ENCODE measurements at regions not wholly inside any gene's neighbourhood (a gene's known extent, or its start where the extent isn't known, plus 50 kb on each side); places are given as distances from the start of the nearest gene placed in this dataset.

DNA sequence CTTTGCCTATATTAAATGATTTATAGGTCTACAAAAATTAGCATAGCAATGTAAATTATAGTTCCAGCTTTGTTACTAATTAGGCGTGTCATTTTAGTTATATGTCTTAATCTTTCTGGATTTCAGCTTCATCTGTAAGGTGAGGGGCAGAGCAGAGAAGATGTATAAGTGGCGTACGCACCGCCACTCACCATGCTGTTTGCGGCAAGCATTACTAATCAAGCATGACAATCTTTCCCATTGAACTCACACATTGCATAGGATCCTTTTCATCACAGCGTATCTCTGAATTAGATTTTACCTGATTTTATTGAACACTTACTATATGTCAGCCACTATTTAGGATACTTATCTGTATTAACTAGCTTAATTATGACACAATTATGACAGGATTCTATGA is 183.6 kb upstream of the DLGAP1 start:
- no peaks in the 10 kb centered on the region for H3K4me1 Mint-ChIP-seq (ENCODE audit: low read depth)
- peaks cover 12% of the 10 kb centered on the region for H3K9me3 Mint-ChIP-seq
- no peak overlapping the region for H3K27ac Mint-ChIP-seq
- H3K4me3 Mint-ChIP-seq, result no peak overlapping the region
- H3K36me3 Mint-ChIP-seq (ENCODE audit: low read depth), result no peaks in the 10 kb centered on the region
- H3K27me3 Mint-ChIP-seq (ENCODE audit: low read depth), result no peaks in the 10 kb centered on the region

DNA sequence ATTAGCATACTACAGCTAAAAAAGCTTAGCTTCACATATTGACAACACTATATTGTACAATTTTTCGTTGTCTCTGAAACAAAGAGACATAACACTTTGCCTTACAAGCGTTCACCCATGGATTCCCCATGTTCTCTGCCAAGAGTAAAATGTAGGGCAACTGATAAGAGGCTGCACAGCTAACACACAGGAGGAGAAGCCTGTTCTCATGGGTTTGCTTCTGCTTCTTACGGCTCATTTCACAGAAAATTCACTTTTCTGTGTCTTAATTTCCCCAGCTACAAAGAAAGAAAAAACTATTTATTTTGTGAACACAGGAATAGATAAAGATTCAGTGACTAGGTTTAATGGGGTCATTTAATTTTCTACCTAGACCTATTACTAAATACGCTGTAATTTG is 182.8 kb upstream of the DLGAP1 start:
- Mint-ChIP-seq H3K27ac (no peak overlapping the region), H3K9me3 (peaks cover 9% of the 10 kb centered on the region), H3K4me3 (no peak overlapping the region), H3K27me3 (ENCODE audit: low read depth) (no peaks in the 10 kb centered on the region), H3K4me1 (ENCODE audit: low read depth) (no peaks in the 10 kb centered on the region), H3K36me3 (ENCODE audit: low read depth) (no peaks in the 10 kb centered on the region)

- Mint-ChIP-seq H3K9me3 (peaks cover 12% of the 10 kb centered on the region), H3K36me3 (ENCODE audit: low read depth) (no peaks in the 10 kb centered on the region), H3K27me3 (ENCODE audit: low read depth) (no peaks in the 10 kb centered on the region), H3K27ac (no peak overlapping the region), H3K4me3 (no peak overlapping the region), H3K4me1 (ENCODE audit: low read depth) (no peaks in the 10 kb centered on the region)
Observed at GRCh38 chr18:4636967-4637366, 181.9 kb upstream of the DLGAP1 start.

- H3K27me3 Mint-ChIP-seq (ENCODE audit: low read depth), result no peaks in the 10 kb centered on the region
- no peaks in the 10 kb centered on the region for H3K36me3 Mint-ChIP-seq (ENCODE audit: low read depth)
- H3K27ac Mint-ChIP-seq, result no peak overlapping the region
- H3K4me3 Mint-ChIP-seq, result no peak overlapping the region
- no peaks in the 10 kb centered on the region for H3K4me1 Mint-ChIP-seq (ENCODE audit: low read depth)
- peaks cover 19% of the 10 kb centered on the region for H3K9me3 Mint-ChIP-seq
Observed at GRCh38 chr18:4631239-4631638, 176.1 kb upstream of the DLGAP1 start.

DNA sequence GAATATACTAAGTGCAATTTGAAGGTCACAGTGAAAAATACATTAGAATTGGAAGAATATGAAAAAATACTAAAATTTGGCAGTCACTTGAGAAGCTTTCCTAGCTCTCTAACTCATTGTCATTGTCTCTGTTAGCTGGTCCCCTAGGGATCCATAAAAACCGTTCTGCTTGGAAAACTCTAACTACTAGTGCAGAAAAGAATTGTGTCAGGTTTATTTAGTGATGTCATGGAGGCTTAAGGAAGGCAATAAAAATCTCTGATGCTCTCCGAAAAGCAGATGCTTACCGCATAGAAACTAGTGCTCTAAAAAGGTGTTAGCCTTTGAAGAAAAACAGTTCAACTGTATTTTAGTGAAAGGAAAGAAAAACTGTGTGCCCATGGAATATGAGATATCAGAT is 150.1 kb upstream of the DLGAP1 start:
- Mint-ChIP-seq H3K36me3 (ENCODE audit: low read depth) (no peaks in the 10 kb centered on the region), H3K27ac (no peak overlapping the region), H3K27me3 (ENCODE audit: low read depth) (no peaks in the 10 kb centered on the region), H3K9me3 (peaks cover 2% of the 10 kb centered on the region), H3K4me1 (ENCODE audit: low read depth) (no peaks in the 10 kb centered on the region), H3K4me3 (no peak overlapping the region)

DNA sequence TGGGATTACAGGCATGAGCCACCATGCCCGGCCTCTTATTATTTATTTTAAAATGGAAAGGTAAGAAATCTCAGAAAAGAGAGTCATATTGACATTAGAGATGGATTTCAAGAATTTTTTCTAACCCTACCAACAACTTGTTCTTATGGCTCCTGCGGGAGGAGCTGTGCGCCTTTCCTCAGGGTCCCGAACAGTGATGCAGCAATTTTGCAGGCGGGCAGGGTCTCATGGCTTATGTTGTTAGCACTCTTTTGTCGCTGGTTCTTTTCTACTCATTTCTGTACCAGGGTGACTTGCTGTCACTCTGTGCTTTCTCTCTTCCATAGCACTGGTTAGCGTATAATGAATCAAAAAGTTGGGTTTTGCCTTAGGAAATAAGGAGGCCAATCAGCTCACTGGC is 148.8 kb upstream of the DLGAP1 start:
- H3K9me3 Mint-ChIP-seq, result peaks cover 7% of the 10 kb centered on the region
- H3K4me1 Mint-ChIP-seq (ENCODE audit: low read depth), result no peaks in the 10 kb centered on the region
- no peaks in the 10 kb centered on the region for H3K27me3 Mint-ChIP-seq (ENCODE audit: low read depth)
- no peak overlapping the region for H3K4me3 Mint-ChIP-seq
- no peaks in the 10 kb centered on the region for H3K36me3 Mint-ChIP-seq (ENCODE audit: low read depth)
- H3K27ac Mint-ChIP-seq, result no peak overlapping the region

- Mint-ChIP-seq H3K36me3 (ENCODE audit: low read depth) (no peaks in the 10 kb centered on the region), H3K4me3 (no peak overlapping the region), H3K9me3 (peaks cover 7% of the 10 kb centered on the region), H3K27me3 (ENCODE audit: low read depth) (no peaks in the 10 kb centered on the region), H3K4me1 (ENCODE audit: low read depth) (no peaks in the 10 kb centered on the region), H3K27ac (no peak overlapping the region)
Observed at GRCh38 chr18:4599312-4599711, 144.2 kb upstream of the DLGAP1 start.

DNA sequence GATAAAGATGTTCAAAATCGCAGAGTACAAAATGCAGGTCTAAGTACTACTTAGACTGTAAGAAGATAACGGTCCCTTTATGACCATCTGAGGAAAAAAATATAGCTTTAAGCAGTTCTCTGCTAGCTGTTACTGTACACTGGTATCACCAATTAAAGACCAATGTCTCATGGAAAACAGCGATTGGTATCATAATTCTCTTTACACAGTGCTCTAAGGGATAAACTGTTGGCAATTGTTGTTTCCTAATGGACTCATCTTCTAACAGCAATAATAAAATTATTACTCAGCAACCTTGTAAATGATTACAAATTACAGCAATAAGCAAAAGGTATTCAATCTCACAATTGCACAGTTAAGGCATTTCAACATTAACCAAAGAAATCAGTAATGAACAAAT is 142.2 kb upstream of the DLGAP1 start:
- no peak overlapping the region for H3K4me3 Mint-ChIP-seq
- no peaks in the 10 kb centered on the region for H3K4me1 Mint-ChIP-seq (ENCODE audit: low read depth)
- peaks cover 15% of the 10 kb centered on the region for H3K9me3 Mint-ChIP-seq
- H3K27me3 Mint-ChIP-seq (ENCODE audit: low read depth), result no peaks in the 10 kb centered on the region
- no peaks in the 10 kb centered on the region for H3K36me3 Mint-ChIP-seq (ENCODE audit: low read depth)
- no peak overlapping the region for H3K27ac Mint-ChIP-seq

- peaks cover 15% of the 10 kb centered on the region for H3K9me3 Mint-ChIP-seq
- H3K4me3 Mint-ChIP-seq, result no peak overlapping the region
- H3K4me1 Mint-ChIP-seq (ENCODE audit: low read depth), result no peaks in the 10 kb centered on the region
- no peaks in the 10 kb centered on the region for H3K27me3 Mint-ChIP-seq (ENCODE audit: low read depth)
- H3K27ac Mint-ChIP-seq, result no peak overlapping the region
- no peaks in the 10 kb centered on the region for H3K36me3 Mint-ChIP-seq (ENCODE audit: low read depth)
Observed at GRCh38 chr18:4593895-4594294, 138.8 kb upstream of the DLGAP1 start.

GRCh38 chr18:4593459-4593858 is 138.4 kb upstream of the DLGAP1 start:
- Mint-ChIP-seq H3K27ac (no peak overlapping the region), H3K4me1 (ENCODE audit: low read depth) (no peaks in the 10 kb centered on the region), H3K27me3 (ENCODE audit: low read depth) (no peaks in the 10 kb centered on the region), H3K4me3 (no peak overlapping the region), H3K36me3 (ENCODE audit: low read depth) (no peaks in the 10 kb centered on the region), H3K9me3 (peaks cover 18% of the 10 kb centered on the region)

GRCh38 chr18:4589056-4589800 is 134.1 kb upstream of the DLGAP1 start:
- no peak overlapping the region for H3K4me3 Mint-ChIP-seq
- H3K36me3 Mint-ChIP-seq (ENCODE audit: low read depth), result no peaks in the 10 kb centered on the region
- no peak overlapping the region for H3K27ac Mint-ChIP-seq
- H3K27me3 Mint-ChIP-seq (ENCODE audit: low read depth), result no peaks in the 10 kb centered on the region
- peaks cover 26% of the 10 kb centered on the region for H3K9me3 Mint-ChIP-seq
- no peaks in the 10 kb centered on the region for H3K4me1 Mint-ChIP-seq (ENCODE audit: low read depth)

GRCh38 chr18:4587204-4587603 is 132.1 kb upstream of the DLGAP1 start:
- H3K27me3 Mint-ChIP-seq (ENCODE audit: low read depth), result no peaks in the 10 kb centered on the region
- no peaks in the 10 kb centered on the region for H3K4me1 Mint-ChIP-seq (ENCODE audit: low read depth)
- H3K27ac Mint-ChIP-seq, result no peak overlapping the region
- no peaks in the 10 kb centered on the region for H3K36me3 Mint-ChIP-seq (ENCODE audit: low read depth)
- peaks cover 25% of the 10 kb centered on the region for H3K9me3 Mint-ChIP-seq
- H3K4me3 Mint-ChIP-seq, result no peak overlapping the region

- H3K9me3 Mint-ChIP-seq, result peaks cover 30% of the 10 kb centered on the region
- H3K4me1 Mint-ChIP-seq (ENCODE audit: low read depth), result no peaks in the 10 kb centered on the region
- no peak overlapping the region for H3K4me3 Mint-ChIP-seq
- H3K36me3 Mint-ChIP-seq (ENCODE audit: low read depth), result no peaks in the 10 kb centered on the region
- H3K27ac Mint-ChIP-seq, result no peak overlapping the region
- H3K27me3 Mint-ChIP-seq (ENCODE audit: low read depth), result no peaks in the 10 kb centered on the region
Observed at GRCh38 chr18:4586731-4587130, 131.6 kb upstream of the DLGAP1 start.

GRCh38 chr18:4582431-4583335 is 127.6 kb upstream of the DLGAP1 start:
- no peak overlapping the region for H3K27ac Mint-ChIP-seq
- H3K9me3 Mint-ChIP-seq, result peaks cover 37% of the 10 kb centered on the region
- H3K4me3 Mint-ChIP-seq, result no peak overlapping the region
- no peaks in the 10 kb centered on the region for H3K27me3 Mint-ChIP-seq (ENCODE audit: low read depth)
- H3K4me1 Mint-ChIP-seq (ENCODE audit: low read depth), result no peaks in the 10 kb centered on the region
- no peaks in the 10 kb centered on the region for H3K36me3 Mint-ChIP-seq (ENCODE audit: low read depth)

DNA sequence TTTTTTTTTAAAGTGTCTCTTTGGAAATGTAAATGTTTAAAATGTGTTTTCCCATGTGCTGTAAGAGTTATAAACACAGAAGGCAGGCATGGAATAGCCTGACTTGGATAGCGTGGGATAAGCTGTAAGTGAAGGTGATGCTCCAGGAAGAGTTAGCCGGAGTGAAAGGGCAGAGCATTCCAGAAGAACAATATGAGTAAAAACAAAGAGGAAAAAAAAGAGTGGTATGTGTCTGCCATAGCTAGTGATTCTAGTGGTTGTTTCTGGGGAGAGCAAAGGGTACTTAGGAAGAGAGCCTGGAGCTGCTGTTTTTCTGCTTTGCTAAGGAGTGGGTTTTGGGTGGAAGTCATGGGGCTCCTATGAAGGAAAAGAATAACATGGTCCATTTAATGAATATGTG is 126.9 kb upstream of the DLGAP1 start:
- H3K36me3 Mint-ChIP-seq (ENCODE audit: low read depth), result no peaks in the 10 kb centered on the region
- no peak overlapping the region for H3K27ac Mint-ChIP-seq
- peaks cover 41% of the 10 kb centered on the region for H3K9me3 Mint-ChIP-seq
- no peak overlapping the region for H3K4me3 Mint-ChIP-seq
- H3K27me3 Mint-ChIP-seq (ENCODE audit: low read depth), result no peaks in the 10 kb centered on the region
- H3K4me1 Mint-ChIP-seq (ENCODE audit: low read depth), result no peaks in the 10 kb centered on the region
